Left lung (tissue), 4 donors: ENCODE measurements at regions not wholly inside any gene's neighbourhood (a gene's known extent, or its start where the extent isn't known, plus 50 kb on each side); places are given as distances from the start of the nearest gene placed in this dataset.

ENCODE experiments used
- ATAC-seq: fragments of 200-7000 bp; cut with Tn5 transposase; one replicate; pipeline ENCODE4 v1.9.1; 2020; ENCODE audit warnings: moderate library complexity
- DNase-seq, 4 donors: peaks; one replicate each; pipeline ENCODE4 v3.0.0-alpha.2; 2013 to 2020
- H3K27ac ChIP-seq, 2 donors: fragments of 200-600 bp; sonication (generic) in 1 of 2; one replicate each; pipeline versions ENCODE4 v1.5.0 to v1.8.0; 2020 to 2021
- H3K27me3 ChIP-seq, 2 donors: fragments of 200-600 bp; sonication (generic) in 1 of 2; one replicate each; pipeline versions ENCODE4 v1.5.0 to v1.8.0; 2020 to 2021
- H3K36me3 ChIP-seq, 2 donors: fragments of 200-600 bp; sonication (generic) in 1 of 2; one replicate each; pipeline versions ENCODE4 v1.5.0 to v1.8.0; 2020 to 2021
- H3K4me1 ChIP-seq, 2 donors: fragments of 200-600 bp; one replicate each; pipeline ENCODE4 v1.8.0; 2021
- H3K4me3 ChIP-seq, 2 donors: fragments of 200-600 bp; sonication (generic) in 1 of 2; one replicate each; pipeline versions ENCODE4 v1.5.0 to v1.8.0; 2020 to 2021; ENCODE audit warnings: mild to moderate bottlenecking in 1 of 2
- H3K9me3 ChIP-seq, 2 donors: fragments of 200-600 bp; sonication (generic) in 1 of 2; one replicate each; pipeline versions ENCODE4 v1.5.0 to v1.8.0; 2020 to 2021
- intact Hi-C, 2 donors: fragments of 100-400 bp; cut with DNase I; formaldehyde crosslinking; loops; one replicate each; pipeline versions ENCODE4 v1.11.2 to v1.14.2; 2022
- TF ChIP-seq, protein P1 (sequence below), 2 donors: fragments of 200-600 bp; sonication (generic) in 1 of 2; IDR thresholded peaks; one replicate each; pipeline versions ENCODE4 v1.5.0 to v1.8.0; 2021; ENCODE audit warnings: antibody characterized with exemption in 2 of 2
- donor health status: DM: no; HTN: yes; CAD: no.
- donor health status: DM: no; HTN: no; CAD: no.

DNA sequence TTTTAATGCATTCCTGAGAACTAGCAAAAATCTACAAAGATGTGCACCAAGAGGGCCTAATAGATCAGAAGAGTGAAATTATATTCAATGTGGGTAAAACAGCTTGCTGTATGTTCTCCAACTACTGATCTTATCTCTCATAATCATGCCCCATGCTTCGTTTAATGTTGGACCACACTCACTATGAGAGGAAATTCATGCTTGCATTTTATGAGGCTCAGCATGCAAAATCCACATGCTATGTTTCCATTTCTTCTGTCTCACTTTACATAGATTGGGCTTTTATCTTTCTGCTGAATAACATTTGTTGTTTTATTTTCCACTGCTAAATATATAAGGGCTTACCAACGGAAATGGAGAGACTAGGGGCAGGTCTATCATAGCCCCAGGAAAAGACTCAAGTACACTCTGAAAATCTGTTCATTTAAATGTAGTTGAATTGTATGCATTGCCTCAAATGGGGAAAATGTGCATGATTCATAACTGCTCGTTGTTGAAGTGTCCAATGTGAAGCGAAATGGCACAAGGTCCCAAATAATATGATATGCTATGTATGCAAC is 474.2 kb downstream of the EFNA5 start:
- Histone ChIP-seq H3K4me1 (no peaks in the 10 kb centered on the region), H3K27ac (no peak overlapping the region), H3K36me3 (no peaks in the 10 kb centered on the region), H3K4me3 (no peak overlapping the region), H3K9me3 (no peaks in the 10 kb centered on the region), H3K27me3 (no peaks in the 10 kb centered on the region)
- TF ChIP-seq, protein P1, sequence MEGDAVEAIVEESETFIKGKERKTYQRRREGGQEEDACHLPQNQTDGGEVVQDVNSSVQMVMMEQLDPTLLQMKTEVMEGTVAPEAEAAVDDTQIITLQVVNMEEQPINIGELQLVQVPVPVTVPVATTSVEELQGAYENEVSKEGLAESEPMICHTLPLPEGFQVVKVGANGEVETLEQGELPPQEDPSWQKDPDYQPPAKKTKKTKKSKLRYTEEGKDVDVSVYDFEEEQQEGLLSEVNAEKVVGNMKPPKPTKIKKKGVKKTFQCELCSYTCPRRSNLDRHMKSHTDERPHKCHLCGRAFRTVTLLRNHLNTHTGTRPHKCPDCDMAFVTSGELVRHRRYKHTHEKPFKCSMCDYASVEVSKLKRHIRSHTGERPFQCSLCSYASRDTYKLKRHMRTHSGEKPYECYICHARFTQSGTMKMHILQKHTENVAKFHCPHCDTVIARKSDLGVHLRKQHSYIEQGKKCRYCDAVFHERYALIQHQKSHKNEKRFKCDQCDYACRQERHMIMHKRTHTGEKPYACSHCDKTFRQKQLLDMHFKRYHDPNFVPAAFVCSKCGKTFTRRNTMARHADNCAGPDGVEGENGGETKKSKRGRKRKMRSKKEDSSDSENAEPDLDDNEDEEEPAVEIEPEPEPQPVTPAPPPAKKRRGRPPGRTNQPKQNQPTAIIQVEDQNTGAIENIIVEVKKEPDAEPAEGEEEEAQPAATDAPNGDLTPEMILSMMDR (IDR thresholded peaks at IDR 0.05), result no peak
- intact Hi-C loops, result no loop called here
- DNase-seq (no peak), ATAC-seq (no peak)

DNA sequence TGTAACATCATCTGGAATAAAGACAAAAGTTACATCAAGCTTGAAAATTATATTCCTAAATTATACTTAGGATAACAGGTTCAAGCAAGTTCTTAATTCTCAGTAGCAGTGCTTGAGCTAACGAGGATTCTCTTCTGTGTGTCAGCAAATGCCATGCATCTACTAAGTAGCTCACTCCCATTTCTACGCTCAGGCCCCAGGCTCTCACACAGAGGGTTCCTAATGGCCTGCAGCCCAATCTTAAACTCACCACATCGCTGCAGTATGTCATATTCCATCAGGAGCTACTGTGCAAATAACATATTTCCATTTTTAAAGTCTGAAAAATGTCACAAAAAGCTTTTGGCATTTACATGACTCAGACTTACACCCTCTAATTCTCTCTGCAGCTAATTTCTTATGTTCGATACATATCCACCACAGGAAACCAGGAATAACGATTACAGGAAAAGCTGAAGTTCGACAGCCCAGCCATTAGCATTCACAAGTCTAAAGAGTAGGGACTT is 474.8 kb downstream of the EFNA5 start:
- intact Hi-C loops, result no loop called here

DNA sequence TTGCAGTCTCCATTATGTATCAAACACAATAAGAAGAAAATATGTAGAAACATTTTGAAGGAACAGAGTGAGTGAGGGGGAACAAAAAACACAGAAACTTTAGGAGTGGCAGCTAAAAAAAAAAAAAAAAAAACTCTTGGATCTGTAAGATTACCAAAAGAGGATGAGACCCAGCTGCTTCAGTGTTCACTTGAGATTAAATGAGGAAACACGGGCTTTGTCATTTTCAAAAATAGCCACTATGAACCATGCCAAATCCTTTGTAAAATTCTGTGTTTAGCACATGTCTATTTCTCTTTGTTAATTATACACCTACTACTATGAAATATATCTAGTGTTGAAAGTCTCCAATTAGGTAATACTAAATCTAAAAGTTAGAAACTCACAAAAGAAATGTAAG is 485.9 kb downstream of the EFNA5 start:
- DNase-seq (peak in 1 of 4 donors; percentile 19), ATAC-seq (no peak)
- H3K36me3 ChIP-seq, result no peaks in the 10 kb centered on the region
- intact Hi-C loops, result no loop called here
- H3K27me3 ChIP-seq, result no peaks in the 10 kb centered on the region
- TF ChIP-seq, protein P1 (IDR thresholded peaks at IDR 0.05), result no peak
- no peak overlapping the region for H3K27ac ChIP-seq
- H3K4me3 ChIP-seq, result no peak overlapping the region
- no peaks in the 10 kb centered on the region for H3K9me3 ChIP-seq
- no peaks in the 10 kb centered on the region for H3K4me1 ChIP-seq

More for the DNA sequence above, 474.8 kb downstream of the EFNA5 start:
- TF ChIP-seq, protein P1 (IDR thresholded peaks at IDR 0.05), result no peak
- H3K27ac ChIP-seq, result no peak overlapping the region
- DNase-seq (no peak), ATAC-seq (no peak)
- H3K36me3 ChIP-seq, result no peaks in the 10 kb centered on the region
- H3K27me3 ChIP-seq, result no peaks in the 10 kb centered on the region
- no peak overlapping the region for H3K4me3 ChIP-seq
- no peaks in the 10 kb centered on the region for H3K9me3 ChIP-seq
- no peaks in the 10 kb centered on the region for H3K4me1 ChIP-seq

DNA sequence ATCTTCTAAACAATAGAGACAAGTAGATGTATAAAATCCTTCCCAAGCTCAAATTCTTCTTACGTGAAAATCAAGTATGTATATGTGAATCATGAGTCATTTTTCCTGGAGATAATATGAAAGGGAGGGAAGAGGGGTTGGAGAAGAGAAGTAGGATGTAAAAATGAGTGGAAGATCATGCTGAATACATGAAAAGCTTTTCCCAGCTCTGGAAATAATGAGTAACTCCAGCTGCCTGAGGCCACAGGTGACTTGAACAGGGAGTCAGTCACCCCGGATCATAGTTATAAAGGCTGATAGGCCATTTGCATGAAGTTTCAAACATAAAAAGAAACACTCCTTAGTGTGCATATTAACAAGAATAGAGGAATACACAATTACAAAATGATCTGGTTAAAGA is 486.7 kb downstream of the EFNA5 start:
- intact Hi-C loops, result no loop called here
- H3K27ac ChIP-seq, result no peak overlapping the region
- no peaks in the 10 kb centered on the region for H3K9me3 ChIP-seq
- no peaks in the 10 kb centered on the region for H3K27me3 ChIP-seq
- H3K4me1 ChIP-seq, result no peaks in the 10 kb centered on the region
- DNase-seq (no peak), ATAC-seq (no peak)
- no peak overlapping the region for H3K4me3 ChIP-seq
- no peaks in the 10 kb centered on the region for H3K36me3 ChIP-seq
- TF ChIP-seq, protein P1 (IDR thresholded peaks at IDR 0.05), result no peak

DNA sequence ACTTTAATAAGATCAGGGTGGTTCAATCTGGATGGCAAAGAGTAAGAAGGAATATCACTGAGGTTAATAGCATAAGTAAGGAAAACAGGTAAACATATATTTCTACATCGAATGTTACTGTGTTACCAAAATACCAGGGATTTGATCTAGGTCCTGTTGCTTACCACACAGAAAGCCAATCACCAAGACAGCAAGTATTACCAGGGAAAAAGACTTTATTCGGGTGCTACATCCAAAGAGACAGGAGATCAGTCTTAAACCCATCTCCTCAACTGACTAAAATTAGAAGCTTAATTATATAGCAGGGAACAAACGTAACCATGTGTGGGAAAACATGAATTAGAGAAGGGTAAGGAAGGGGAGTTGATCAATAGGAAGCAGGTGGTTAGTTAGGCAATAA is 500.1 kb downstream of the EFNA5 start:
- TF ChIP-seq, protein P1 (IDR thresholded peaks at IDR 0.05), result no peak
- Histone ChIP-seq H3K9me3 (peaks cover 0 to 25% of the 10 kb centered on the region in 2 donors), H3K27me3 (no peaks in the 10 kb centered on the region), H3K4me3 (no peak overlapping the region), H3K36me3 (no peaks in the 10 kb centered on the region), H3K4me1 (no peaks in the 10 kb centered on the region), H3K27ac (no peak overlapping the region)
- DNase-seq, result no peak
- no peak for ATAC-seq
- intact Hi-C loops, result no loop called here
